CD4-positive, alpha-beta memory T cell (primary cell): ENCODE measurements at regions not wholly inside any gene's neighbourhood (a gene's known extent, or its start where the extent isn't known, plus 50 kb on each side); places are given as distances from the start of the nearest gene placed in this dataset.

ENCODE experiments used
- CTCF ChIA-PET: fragments of 350-600 bp; sonication (Branson Sonifier 250); formaldehyde crosslinking; loops from one replicate; lab custom pipeline; 2021; ENCODE audit warnings: inconsistent platforms; ENCODE audit not compliant: partially characterized antibody; lab: Charles Lee
- POLR2A ChIA-PET: fragments of 350-600 bp; sonication (Branson Sonifier 250); formaldehyde crosslinking; loops from one replicate; lab custom pipeline; 2021; ENCODE audit not compliant: partially characterized antibody; lab: Charles Lee
- DNase-seq, 5 donors: peaks; one replicate each; pipeline versions ENCODE4 v3.0.0 to v3.0.0-alpha.2; 2020 to 2022; ENCODE audit warnings: mixed read lengths in 1 of 5
- H3K27ac ChIP-seq: one replicate; pipeline ENCODE4 v1.7.0; 2013; ENCODE audit warnings: low read depth, low read length
- H3K27me3 ChIP-seq: 2 replicates; pipeline ENCODE4 v1.7.0; 2013; ENCODE audit warnings: mild to moderate bottlenecking, low read length, moderate library complexity; ENCODE audit not compliant: insufficient read depth
- H3K36me3 ChIP-seq: 2 replicates; pipeline ENCODE4 v1.7.0; 2013; ENCODE audit warnings: mild to moderate bottlenecking, low read length, moderate library complexity; ENCODE audit not compliant: insufficient read depth
- H3K4me1 ChIP-seq: 2 replicates; pipeline ENCODE4 v1.7.0; 2013; ENCODE audit warnings: mild to moderate bottlenecking, low read length, moderate library complexity; ENCODE audit not compliant: insufficient read depth
- H3K4me3 ChIP-seq, 2 donors: one replicate each; pipeline ENCODE4 v1.7.0; 2013; ENCODE audit warnings: low read length in 2 of 2, mild to moderate bottlenecking in 1 of 2
- H3K9me3 ChIP-seq, 2 donors: one replicate each; pipeline ENCODE4 v1.7.0; 2013; ENCODE audit warnings: low read length in 2 of 2, control low read depth in 1 of 2; ENCODE audit not compliant: control insufficient read depth in 1 of 2
- H3K27ac Mint-ChIP-seq, 7 donors: one replicate each; pipeline ENCODE4 v1.8.0; 2020 to 2021; ENCODE audit warnings: mixed read lengths in 7 of 7, mild to moderate bottlenecking in 6 of 7, inconsistent platforms in 3 of 7, moderate library complexity in 3 of 7
- H3K27me3 Mint-ChIP-seq, 2 donors: one replicate each; pipeline ENCODE4 v1.8.0; 2020 to 2021; ENCODE audit warnings: mixed read lengths in 2 of 2
- H3K36me3 Mint-ChIP-seq, 2 donors: one replicate each; pipeline ENCODE4 v1.8.0; 2020 to 2021; ENCODE audit warnings: mixed read lengths in 2 of 2, inconsistent platforms in 1 of 2, mild to moderate bottlenecking in 1 of 2
- H3K4me1 Mint-ChIP-seq, 4 donors: one replicate each; pipeline ENCODE4 v1.8.0; 2020 to 2021; ENCODE audit warnings: mixed read lengths in 4 of 4, mild to moderate bottlenecking in 1 of 4
- H3K4me3 Mint-ChIP-seq, 8 donors: one replicate each; pipeline ENCODE4 v1.8.0; 2020 to 2021; ENCODE audit warnings: mixed read lengths in 8 of 8, mild to moderate bottlenecking in 7 of 8, moderate library complexity in 6 of 8, inconsistent platforms in 3 of 8
- H3K9me3 Mint-ChIP-seq, 8 donors: one replicate each; pipeline ENCODE4 v1.8.0; 2020 to 2021; ENCODE audit warnings: mixed read lengths in 8 of 8, mild to moderate bottlenecking in 5 of 8, inconsistent platforms in 3 of 8, moderate library complexity in 1 of 8
- intact Hi-C: fragments of 100-400 bp; cut with micrococcal nuclease; formaldehyde crosslinking; loops from one replicate; pipeline ENCODE4 v1.15.1; 2023

DNA sequence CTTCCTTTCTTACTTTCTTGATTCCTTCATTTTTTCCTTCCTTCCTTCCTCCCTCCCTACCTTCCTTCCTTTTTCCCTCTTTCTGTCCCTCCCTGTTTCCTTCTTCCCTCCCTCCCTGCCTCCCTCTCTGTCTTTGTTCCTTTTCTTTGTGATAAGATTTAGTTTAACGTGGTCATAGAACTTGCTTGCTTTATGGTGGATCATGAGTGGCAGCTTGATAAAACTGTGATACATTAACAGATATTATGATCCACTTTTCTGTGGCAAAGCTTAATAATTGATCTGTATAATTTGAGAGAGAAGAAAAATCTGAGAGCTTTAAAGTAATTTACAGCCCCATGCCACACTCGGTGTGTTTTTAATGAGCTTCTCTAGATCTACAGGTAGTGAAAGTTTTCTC, 280.5 kb downstream of the RNF144B start:
- no peaks in the 10 kb centered on the region for H3K36me3 Mint-ChIP-seq
- no peaks in the 10 kb centered on the region for H3K27me3 ChIP-seq
- H3K9me3 Mint-ChIP-seq: peaks cover 0 to 9% (median 0%) of the 10 kb centered on the region in 8 donors
- H3K4me1 Mint-ChIP-seq: no peaks in the 10 kb centered on the region
- H3K9me3 ChIP-seq: no peaks in the 10 kb centered on the region
- CTCF ChIA-PET: no interaction called here
- no peak overlapping the region for H3K27ac ChIP-seq
- intact Hi-C loops: no loop called here
- POLR2A ChIA-PET: no interaction called here
- H3K36me3 ChIP-seq: no peaks in the 10 kb centered on the region
- no peak overlapping the region for H3K27ac Mint-ChIP-seq
- DNase-seq: no peak
- peaks cover 0 to 1% of the 10 kb centered on the region in 2 donors for H3K27me3 Mint-ChIP-seq
- no peak overlapping the region for H3K4me3 ChIP-seq
- no peak overlapping the region for H3K4me3 Mint-ChIP-seq
- no peaks in the 10 kb centered on the region for H3K4me1 ChIP-seq

DNA sequence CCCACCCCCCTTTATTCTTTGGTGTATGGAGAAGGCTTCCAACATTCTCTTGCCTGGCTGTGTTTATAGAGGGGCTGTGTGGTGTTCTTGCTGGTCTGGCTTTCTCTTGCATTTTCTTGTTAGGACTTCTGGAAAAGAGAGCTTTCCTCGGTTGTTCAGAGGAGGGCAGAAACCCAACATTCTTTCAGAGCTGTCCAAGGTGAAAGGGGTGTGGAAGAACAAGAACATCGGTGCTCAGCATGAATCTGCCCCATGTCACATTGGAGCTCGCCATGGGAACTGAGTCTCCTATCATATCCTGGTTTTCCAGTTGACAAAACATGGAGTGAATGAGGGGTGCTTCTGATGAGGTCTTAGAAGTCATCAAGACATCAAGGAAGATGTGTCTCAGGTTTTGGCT, 281.8 kb downstream of the RNF144B start:
- H3K27ac ChIP-seq: no peak overlapping the region
- DNase-seq: no peak
- intact Hi-C loops: no loop called here
- peaks cover 0 to 1% of the 10 kb centered on the region in 2 donors for H3K27me3 Mint-ChIP-seq
- POLR2A ChIA-PET: no interaction called here
- H3K9me3 Mint-ChIP-seq: peaks cover 0 to 7% (median 0%) of the 10 kb centered on the region in 8 donors
- no peaks in the 10 kb centered on the region for H3K9me3 ChIP-seq
- no peaks in the 10 kb centered on the region for H3K36me3 ChIP-seq
- no peaks in the 10 kb centered on the region for H3K4me1 Mint-ChIP-seq
- CTCF ChIA-PET: no interaction called here
- no peak overlapping the region for H3K4me3 ChIP-seq
- H3K36me3 Mint-ChIP-seq: no peaks in the 10 kb centered on the region
- H3K4me3 Mint-ChIP-seq: no peak overlapping the region
- no peaks in the 10 kb centered on the region for H3K27me3 ChIP-seq
- no peak overlapping the region for H3K27ac Mint-ChIP-seq
- no peaks in the 10 kb centered on the region for H3K4me1 ChIP-seq

DNA sequence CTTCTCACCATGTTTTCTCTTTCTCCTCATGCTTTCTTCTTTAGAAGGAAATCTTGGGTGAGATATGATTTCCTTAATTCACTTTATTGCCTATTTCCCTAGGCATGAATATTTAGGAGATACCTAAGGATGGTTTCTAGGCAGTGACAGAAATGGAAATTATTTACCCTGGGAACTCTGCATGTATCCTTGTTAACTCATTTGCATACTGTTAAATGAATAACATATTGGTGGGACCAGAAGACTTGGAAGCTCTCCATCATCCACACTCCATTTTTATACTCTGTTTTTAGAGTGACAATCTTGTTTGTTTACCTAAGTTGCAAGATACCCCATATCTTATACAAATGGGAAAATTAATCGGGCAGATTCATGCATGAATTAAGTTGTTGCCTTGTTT, 285.7 kb downstream of the RNF144B start:
- Mint-ChIP-seq H3K9me3 (peaks cover 0 to 7% (median 0%) of the 10 kb centered on the region in 8 donors), H3K4me3 (no peak overlapping the region), H3K27me3 (no peaks in the 10 kb centered on the region), H3K27ac (no peak overlapping the region), H3K36me3 (no peaks in the 10 kb centered on the region), H3K4me1 (no peaks in the 10 kb centered on the region)
- intact Hi-C loops: no loop called here
- ChIA-PET CTCF (no interaction called here), POLR2A (no interaction called here)
- Histone ChIP-seq H3K9me3 (no peaks in the 10 kb centered on the region), H3K36me3 (no peaks in the 10 kb centered on the region), H3K27ac (no peak overlapping the region), H3K4me1 (no peaks in the 10 kb centered on the region), H3K27me3 (no peaks in the 10 kb centered on the region), H3K4me3 (no peak overlapping the region)
- no peak for DNase-seq

DNA sequence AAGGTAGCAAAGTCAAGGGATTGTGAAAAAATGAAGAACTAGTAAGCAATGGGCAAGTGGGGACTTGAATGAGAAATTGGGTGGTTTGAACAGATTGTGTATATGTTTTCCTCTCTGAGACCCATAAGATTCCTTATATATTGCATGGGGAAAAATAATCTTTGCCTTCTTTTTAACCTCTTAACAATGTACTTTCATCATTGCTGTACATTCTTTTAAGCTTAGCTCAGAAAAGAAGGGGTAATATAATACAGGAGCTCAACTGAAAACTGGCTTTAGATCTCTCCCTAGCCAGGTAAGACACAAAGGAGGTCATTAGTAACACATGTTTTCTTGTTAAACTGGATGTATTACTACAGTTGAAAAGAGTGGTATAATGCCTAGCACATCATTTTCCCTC, 287.2 kb downstream of the RNF144B start:
- Histone ChIP-seq H3K9me3 (no peaks in the 10 kb centered on the region), H3K4me3 (no peak overlapping the region), H3K4me1 (no peaks in the 10 kb centered on the region), H3K27me3 (no peaks in the 10 kb centered on the region), H3K36me3 (no peaks in the 10 kb centered on the region), H3K27ac (no peak overlapping the region)
- Mint-ChIP-seq H3K4me1 (no peaks in the 10 kb centered on the region), H3K9me3 (peaks cover 0 to 11% (median 3%) of the 10 kb centered on the region in 8 donors), H3K27ac (no peak overlapping the region), H3K36me3 (no peaks in the 10 kb centered on the region), H3K27me3 (no peaks in the 10 kb centered on the region), H3K4me3 (no peak overlapping the region)
- POLR2A ChIA-PET: no interaction called here
- CTCF ChIA-PET: no interaction called here
- DNase-seq: no peak
- intact Hi-C loops: no loop called here

DNA sequence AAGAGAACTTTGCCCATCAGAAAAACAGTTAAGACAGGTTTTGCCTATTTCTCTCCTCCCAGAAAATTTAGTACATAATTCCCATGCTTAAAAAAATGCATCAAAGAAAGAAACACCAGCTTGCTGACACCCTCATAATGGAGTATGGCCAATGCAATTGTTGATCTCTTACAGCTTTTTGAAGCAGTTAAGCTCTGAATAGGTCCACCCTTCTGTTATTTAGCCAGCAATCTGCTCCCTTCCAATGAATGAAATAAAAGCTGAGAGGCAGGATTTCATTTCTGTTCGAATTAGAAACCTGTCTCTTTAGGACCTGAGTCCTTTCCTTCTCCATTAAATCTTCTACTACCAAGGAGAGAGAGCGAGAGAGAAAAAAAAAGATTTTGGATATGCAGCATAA, 288.7 kb downstream of the RNF144B start:
- POLR2A ChIA-PET: no interaction called here
- no peaks in the 10 kb centered on the region for H3K9me3 ChIP-seq
- H3K4me3 ChIP-seq: no peak overlapping the region
- H3K4me1 ChIP-seq: no peaks in the 10 kb centered on the region
- Mint-ChIP-seq H3K36me3 (no peaks in the 10 kb centered on the region), H3K9me3 (peaks cover 0 to 12% (median 4%) of the 10 kb centered on the region in 8 donors), H3K27ac (no peak overlapping the region), H3K27me3 (no peaks in the 10 kb centered on the region), H3K4me1 (no peaks in the 10 kb centered on the region), H3K4me3 (no peak overlapping the region)
- DNase-seq: no peak
- intact Hi-C loops: no loop called here
- CTCF ChIA-PET: no interaction called here
- H3K27ac ChIP-seq: no peak overlapping the region
- H3K36me3 ChIP-seq: no peaks in the 10 kb centered on the region
- no peaks in the 10 kb centered on the region for H3K27me3 ChIP-seq

DNA sequence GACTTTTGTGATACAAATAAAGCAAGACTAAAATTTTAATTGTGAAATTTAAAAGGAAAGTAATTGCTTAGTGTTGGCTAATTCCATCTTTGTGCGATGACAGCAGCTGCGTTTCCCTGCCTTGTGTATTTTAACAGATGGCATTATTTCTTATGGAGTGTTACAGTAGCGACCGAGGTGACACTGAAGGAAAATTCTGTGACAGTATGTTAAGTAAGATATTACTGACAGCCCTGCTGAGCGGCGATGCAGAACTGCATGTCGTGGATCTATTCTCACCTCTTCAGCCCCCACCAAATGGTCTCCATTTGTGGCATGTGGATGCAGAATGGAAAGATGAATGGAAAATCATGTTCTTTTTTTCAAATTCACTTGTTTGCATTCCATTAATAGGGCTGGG, 289.4 kb downstream of the RNF144B start:
- H3K36me3 ChIP-seq: no peaks in the 10 kb centered on the region

DNA sequence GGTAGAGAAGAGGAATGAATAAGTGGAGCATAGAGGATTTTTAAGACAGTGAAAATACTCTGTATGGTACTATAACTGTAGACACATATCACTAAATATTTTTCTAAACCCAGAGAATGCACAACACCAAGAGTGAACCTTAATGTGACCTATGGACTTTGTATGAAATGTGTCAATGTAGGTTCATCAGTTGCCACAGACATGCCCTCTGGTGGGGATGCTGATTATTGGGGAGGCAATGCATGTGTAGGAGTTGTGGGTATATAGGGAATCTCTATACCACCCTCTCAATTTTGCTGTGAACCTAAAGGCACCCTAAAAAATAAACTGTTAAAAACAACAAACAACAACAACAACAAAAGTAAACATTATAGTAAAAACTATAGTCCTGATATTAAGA, 293.7 kb downstream of the RNF144B start:
- intact Hi-C loops: no loop called here
- H3K4me3 Mint-ChIP-seq: no peak overlapping the region
- Histone ChIP-seq H3K36me3 (no peaks in the 10 kb centered on the region), H3K9me3 (no peaks in the 10 kb centered on the region), H3K4me1 (no peaks in the 10 kb centered on the region), H3K27me3 (no peaks in the 10 kb centered on the region), H3K27ac (no peak overlapping the region), H3K4me3 (no peak overlapping the region)
- ChIA-PET CTCF (no interaction called here), POLR2A (no interaction called here)
- H3K36me3 Mint-ChIP-seq: no peaks in the 10 kb centered on the region
- peaks cover 0 to 1% (median 0%) of the 10 kb centered on the region in 4 donors for H3K4me1 Mint-ChIP-seq
- no peak for DNase-seq
- no peaks in the 10 kb centered on the region for H3K27me3 Mint-ChIP-seq
- H3K27ac Mint-ChIP-seq: no peak overlapping the region
- peaks cover 0 to 10% (median 2%) of the 10 kb centered on the region in 8 donors for H3K9me3 Mint-ChIP-seq

More for the DNA sequence above, 289.4 kb downstream of the RNF144B start:
- Mint-ChIP-seq H3K27me3 (no peaks in the 10 kb centered on the region), H3K4me1 (no peaks in the 10 kb centered on the region), H3K4me3 (no peak overlapping the region), H3K36me3 (no peaks in the 10 kb centered on the region), H3K9me3 (peaks cover 0 to 12% (median 3%) of the 10 kb centered on the region in 8 donors), H3K27ac (no peak overlapping the region)
- no peak overlapping the region for H3K27ac ChIP-seq
- intact Hi-C loops: no loop called here
- ChIA-PET POLR2A (no interaction called here), CTCF (no interaction called here)
- H3K9me3 ChIP-seq: no peaks in the 10 kb centered on the region
- no peaks in the 10 kb centered on the region for H3K4me1 ChIP-seq
- H3K27me3 ChIP-seq: no peaks in the 10 kb centered on the region
- H3K4me3 ChIP-seq: no peak overlapping the region
- no peak for DNase-seq
